Neural cell (in vitro differentiated cells): ENCODE measurements at regions not wholly inside any gene's neighbourhood (a gene's known extent, or its start where the extent isn't known, plus 50 kb on each side); places are given as distances from the start of the nearest gene placed in this dataset.

Source experiments
- EZH2 ChIP-seq: fragments of 200-600, 300-800 bp; shearing (Covaris generic), sonication (generic); IDR thresholded peaks from 2 replicates; pipeline ENCODE4 v1.6.1; 2014; ENCODE audit warnings: antibody characterized with exemption, low read length, borderline replicate concordance, mild to moderate bottlenecking; ENCODE audit not compliant: insufficient read depth, poor library complexity, severe bottlenecking
- POLR2AphosphoS5 ChIP-seq: IDR thresholded peaks from 2 replicates; pipeline ENCODE4 v1.6.1; 2012
- RAD21 ChIP-seq: fragments of 450-650 bp; conservative IDR thresholded peaks from 2 replicates; pipeline ENCODE4 v1.6.1; 2014; ENCODE audit warnings: antibody characterized with exemption, mild to moderate bottlenecking, moderate library complexity
- SMC3 ChIP-seq: fragments of 450-650 bp; conservative IDR thresholded peaks from 2 replicates; pipeline ENCODE4 v1.6.1; 2014; ENCODE audit warnings: antibody characterized with exemption, mild to moderate bottlenecking, moderate library complexity; ENCODE audit not compliant: poor library complexity
- TF ChIP-seq, protein P1 (sequence below): fragments of 450-650 bp; IDR thresholded peaks from 2 replicates; pipeline ENCODE4 v1.5.1; 2014; ENCODE audit warnings: antibody characterized with exemption, mild to moderate bottlenecking, moderate library complexity; ENCODE audit not compliant: poor library complexity, severe bottlenecking

DNA sequence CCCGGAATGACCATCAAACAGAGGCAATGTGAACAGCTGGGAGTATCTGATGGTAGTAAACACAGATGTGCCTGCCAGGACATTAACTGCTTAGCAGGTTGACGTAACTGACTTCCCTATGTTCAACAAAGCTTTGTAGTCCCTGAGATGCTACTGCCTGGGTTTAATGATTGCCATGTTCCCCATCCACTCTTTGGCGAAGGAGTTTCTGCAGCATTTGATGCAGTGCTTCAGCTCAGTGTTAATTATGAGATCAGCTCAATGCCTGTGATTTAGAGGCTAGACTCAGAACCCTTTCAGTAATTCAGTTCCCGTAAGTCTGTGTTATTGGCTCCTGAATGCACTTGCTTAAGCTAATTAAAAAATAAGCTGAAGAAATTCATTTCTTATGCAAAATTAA is 547.3 kb upstream of the ZNF608 start:
- no peak for TF ChIP-seq RAD21
- TF ChIP-seq, protein P1, sequence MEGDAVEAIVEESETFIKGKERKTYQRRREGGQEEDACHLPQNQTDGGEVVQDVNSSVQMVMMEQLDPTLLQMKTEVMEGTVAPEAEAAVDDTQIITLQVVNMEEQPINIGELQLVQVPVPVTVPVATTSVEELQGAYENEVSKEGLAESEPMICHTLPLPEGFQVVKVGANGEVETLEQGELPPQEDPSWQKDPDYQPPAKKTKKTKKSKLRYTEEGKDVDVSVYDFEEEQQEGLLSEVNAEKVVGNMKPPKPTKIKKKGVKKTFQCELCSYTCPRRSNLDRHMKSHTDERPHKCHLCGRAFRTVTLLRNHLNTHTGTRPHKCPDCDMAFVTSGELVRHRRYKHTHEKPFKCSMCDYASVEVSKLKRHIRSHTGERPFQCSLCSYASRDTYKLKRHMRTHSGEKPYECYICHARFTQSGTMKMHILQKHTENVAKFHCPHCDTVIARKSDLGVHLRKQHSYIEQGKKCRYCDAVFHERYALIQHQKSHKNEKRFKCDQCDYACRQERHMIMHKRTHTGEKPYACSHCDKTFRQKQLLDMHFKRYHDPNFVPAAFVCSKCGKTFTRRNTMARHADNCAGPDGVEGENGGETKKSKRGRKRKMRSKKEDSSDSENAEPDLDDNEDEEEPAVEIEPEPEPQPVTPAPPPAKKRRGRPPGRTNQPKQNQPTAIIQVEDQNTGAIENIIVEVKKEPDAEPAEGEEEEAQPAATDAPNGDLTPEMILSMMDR = no peak
- no peak for TF ChIP-seq EZH2
- no peak for TF ChIP-seq POLR2AphosphoS5
- TF ChIP-seq SMC3 = no peak
